Breast epithelium (tissue), 4 donors: ENCODE measurements at regions not wholly inside any gene's neighbourhood (a gene's known extent, or its start where the extent isn't known, plus 50 kb on each side); places are given as distances from the start of the nearest gene placed in this dataset.

Experiments
- DNase-seq, 2 donors: peaks; one replicate each; pipeline ENCODE4 v3.0.0-alpha.2; 2019; ENCODE audit warnings: low spot score in 2 of 2
- H3K27ac ChIP-seq, 2 donors: fragments of 200-600 bp; sonication (generic) in 1 of 2; one replicate each; pipeline ENCODE4 v1.5.1; 2016 to 2019; ENCODE audit warnings: mild to moderate bottlenecking in 1 of 2
- H3K27me3 ChIP-seq, 2 donors: fragments of 200-600 bp; sonication (generic) in 1 of 2; one replicate each; pipeline versions ENCODE4 v1.5.1 to v1.6.0; 2017 to 2019; ENCODE audit warnings: control low read depth in 1 of 2, mild to moderate bottlenecking in 1 of 2
- H3K36me3 ChIP-seq: fragments of 200-600 bp; one replicate; pipeline ENCODE4 v1.5.1; 2019
- H3K4me1 ChIP-seq, 2 donors: fragments of 200-600 bp; sonication (generic); one replicate each; pipeline ENCODE4 v1.5.1; 2016 to 2019; ENCODE audit warnings: control low read depth in 1 of 2
- H3K4me3 ChIP-seq, 3 donors: fragments of 200-600 bp; sonication (generic); 1 replicate in 2 of 3; 2 replicates in 1 of 3; pipeline ENCODE4 v1.5.1; 2016 to 2019; ENCODE audit warnings: mild to moderate bottlenecking in 3 of 3, moderate library complexity in 2 of 3
- H3K9me3 ChIP-seq, 2 donors: fragments of 200-600 bp; sonication (generic) in 1 of 2; one replicate each; pipeline ENCODE4 v1.5.1; 2016 to 2019; ENCODE audit warnings: control low read depth in 1 of 2
- CTCF ChIP-seq, 3 donors: fragments of 450-650 bp; IDR thresholded peaks; one replicate each; pipeline ENCODE4 v1.5.1; 2016 to 2017; ENCODE audit warnings: antibody characterized with exemption in 3 of 3, mild to moderate bottlenecking in 3 of 3, moderate library complexity in 3 of 3
- POLR2A ChIP-seq: fragments of 450-650 bp; IDR thresholded peaks from one replicate; pipeline ENCODE4 v1.6.1; 2016; ENCODE audit warnings: antibody characterized with exemption, mild to moderate bottlenecking, moderate library complexity
- POLR2AphosphoS5 ChIP-seq, 3 donors: sonication (generic); formaldehyde crosslinking; IDR thresholded peaks; one replicate each; pipeline ENCODE4 v1.6.1; 2017; ENCODE audit warnings: antibody characterized with exemption in 3 of 3
- intact Hi-C: fragments of 100-400 bp; cut with DNase I; formaldehyde crosslinking; loops from one replicate; pipeline ENCODE4 v1.15.1; 2023; ENCODE audit warnings: low total_unique reads

GRCh38 chr2:183269956-183270355 is 145.7 kb downstream of the NUP35 start:
- TF ChIP-seq POLR2AphosphoS5 (IDR thresholded peaks at IDR 0.05): no peak
- no peak for TF ChIP-seq CTCF (IDR thresholded peaks at IDR 0.05)
- no peak for TF ChIP-seq POLR2A
- Histone ChIP-seq H3K27me3 (no peaks in the 10 kb centered on the region), H3K36me3 (no peaks in the 10 kb centered on the region), H3K9me3 (peaks cover 4 to 5% of the 10 kb centered on the region in 2 donors), H3K4me3 (no peak overlapping the region), H3K4me1 (no peaks in the 10 kb centered on the region), H3K27ac (no peak overlapping the region)
- no peak for DNase-seq
- intact Hi-C loops: no loop called here

DNA sequence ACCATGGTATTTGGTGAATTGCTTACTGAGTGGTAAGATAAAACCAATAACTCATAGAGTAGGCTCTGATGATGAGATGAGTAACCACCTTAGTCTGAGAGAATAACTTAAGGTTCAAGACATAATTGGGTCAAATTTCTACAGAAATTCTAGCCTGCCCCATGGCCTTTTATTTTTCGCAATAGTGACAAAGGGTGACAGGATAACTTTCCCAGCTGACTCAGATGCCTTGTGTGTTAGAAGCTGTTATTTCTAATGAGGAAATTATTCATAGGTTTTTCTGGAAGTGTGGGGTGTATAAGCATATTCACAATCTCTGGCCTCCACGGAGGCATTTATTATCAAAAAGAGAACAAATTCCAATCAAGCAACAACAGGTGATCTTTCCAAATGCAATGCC is 159.0 kb downstream of the NUP35 start:
- Histone ChIP-seq H3K36me3 (no peaks in the 10 kb centered on the region), H3K27ac (no peak overlapping the region), H3K27me3 (no peaks in the 10 kb centered on the region), H3K4me3 (no peak overlapping the region), H3K9me3 (no peaks in the 10 kb centered on the region), H3K4me1 (no peaks in the 10 kb centered on the region)
- intact Hi-C loops: no loop called here
- TF ChIP-seq CTCF (IDR thresholded peaks at IDR 0.05): no peak
- TF ChIP-seq POLR2AphosphoS5 (IDR thresholded peaks at IDR 0.05): no peak
- TF ChIP-seq POLR2A: no peak
- DNase-seq: no peak

DNA sequence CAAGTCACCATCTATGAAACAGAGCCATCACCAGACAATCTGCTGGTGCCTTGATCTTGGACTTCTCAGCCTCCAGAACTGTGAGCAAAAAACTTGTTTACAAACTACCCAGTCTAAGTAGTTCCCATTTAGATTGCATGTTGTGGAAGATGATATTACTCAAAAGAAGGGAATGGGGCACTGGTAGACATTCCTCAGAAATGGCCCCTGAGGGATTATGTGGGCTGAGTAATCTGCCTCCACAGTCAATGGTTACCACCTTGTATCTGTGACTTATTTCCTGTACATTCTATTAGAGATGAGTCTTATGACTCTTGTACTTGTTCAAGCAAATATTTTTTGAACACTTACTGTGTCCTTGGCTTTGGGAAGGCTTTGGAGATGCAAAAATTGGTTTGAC is 160.4 kb downstream of the NUP35 start:
- Histone ChIP-seq H3K9me3 (no peaks in the 10 kb centered on the region), H3K27ac (no peak overlapping the region), H3K36me3 (no peaks in the 10 kb centered on the region), H3K27me3 (no peaks in the 10 kb centered on the region), H3K4me3 (no peak overlapping the region), H3K4me1 (no peaks in the 10 kb centered on the region)
- no peak for DNase-seq
- intact Hi-C loops: no loop called here
- TF ChIP-seq POLR2A: no peak
- TF ChIP-seq CTCF (IDR thresholded peaks at IDR 0.05): no peak
- TF ChIP-seq POLR2AphosphoS5 (IDR thresholded peaks at IDR 0.05): no peak

- intact Hi-C loops: no loop called here
- Histone ChIP-seq H3K27ac (no peak overlapping the region), H3K9me3 (no peaks in the 10 kb centered on the region), H3K36me3 (no peaks in the 10 kb centered on the region), H3K4me3 (no peak overlapping the region), H3K4me1 (no peaks in the 10 kb centered on the region), H3K27me3 (no peaks in the 10 kb centered on the region)
- no peak for TF ChIP-seq POLR2A
- no peak for TF ChIP-seq CTCF (IDR thresholded peaks at IDR 0.05)
- no peak for TF ChIP-seq POLR2AphosphoS5 (IDR thresholded peaks at IDR 0.05)
- no peak for DNase-seq
Measured at GRCh38 chr2:183291436-183291835, 167.2 kb downstream of the NUP35 start.

GRCh38 chr2:183292028-183292427 is 167.8 kb downstream of the NUP35 start:
- no peak for TF ChIP-seq POLR2A
- no peak for TF ChIP-seq CTCF (IDR thresholded peaks at IDR 0.05)
- TF ChIP-seq POLR2AphosphoS5 (IDR thresholded peaks at IDR 0.05): no peak
- no peaks in the 10 kb centered on the region for H3K36me3 ChIP-seq
- intact Hi-C loops: no loop called here
- no peaks in the 10 kb centered on the region for H3K4me1 ChIP-seq
- no peak overlapping the region for H3K4me3 ChIP-seq
- no peaks in the 10 kb centered on the region for H3K9me3 ChIP-seq
- H3K27ac ChIP-seq: no peak overlapping the region
- no peaks in the 10 kb centered on the region for H3K27me3 ChIP-seq
- no peak for DNase-seq
